ENCODE measurements at regions not wholly inside any gene's neighbourhood (a gene's known extent, or its start where the extent isn't known, plus 50 kb on each side); places are given as distances from the start of the nearest gene placed in this dataset.

DNA sequence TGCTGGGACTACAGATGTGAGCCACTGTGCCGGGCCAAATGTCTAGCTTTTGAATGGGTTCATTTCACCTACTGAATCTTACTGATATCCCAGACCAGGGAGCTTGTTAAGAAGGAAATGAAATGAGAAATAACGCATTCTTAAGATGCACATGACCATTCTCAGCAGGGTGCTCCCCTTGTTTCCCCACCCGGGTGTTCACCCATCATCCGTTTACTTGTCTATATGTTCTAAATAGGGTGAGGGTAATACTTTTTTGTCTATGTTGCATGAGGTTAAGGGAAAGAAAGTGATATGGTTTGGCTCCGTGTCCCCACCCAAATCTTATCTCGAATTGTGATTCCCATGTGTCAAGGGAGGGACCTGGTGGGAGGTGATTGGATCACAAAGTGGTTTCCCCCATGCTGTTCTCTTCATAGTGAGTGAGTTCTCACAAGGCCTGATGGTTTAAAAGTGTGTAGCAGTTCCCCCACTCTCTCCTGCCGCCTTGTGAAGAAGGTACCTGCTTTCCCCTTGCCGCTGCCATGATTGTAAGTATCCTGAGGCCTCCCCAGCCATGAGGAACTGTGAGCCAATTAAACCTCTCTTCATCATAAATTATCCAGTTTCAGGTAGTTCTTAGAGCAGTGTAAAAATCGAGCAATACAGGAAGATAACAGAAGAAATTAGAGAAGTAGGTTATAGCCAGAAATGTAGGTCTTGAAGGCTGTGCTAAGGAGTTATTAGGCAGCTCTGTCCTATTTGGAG, 129.1 kb downstream of the DDX1 start:
- no peak for DNase-seq

DNA sequence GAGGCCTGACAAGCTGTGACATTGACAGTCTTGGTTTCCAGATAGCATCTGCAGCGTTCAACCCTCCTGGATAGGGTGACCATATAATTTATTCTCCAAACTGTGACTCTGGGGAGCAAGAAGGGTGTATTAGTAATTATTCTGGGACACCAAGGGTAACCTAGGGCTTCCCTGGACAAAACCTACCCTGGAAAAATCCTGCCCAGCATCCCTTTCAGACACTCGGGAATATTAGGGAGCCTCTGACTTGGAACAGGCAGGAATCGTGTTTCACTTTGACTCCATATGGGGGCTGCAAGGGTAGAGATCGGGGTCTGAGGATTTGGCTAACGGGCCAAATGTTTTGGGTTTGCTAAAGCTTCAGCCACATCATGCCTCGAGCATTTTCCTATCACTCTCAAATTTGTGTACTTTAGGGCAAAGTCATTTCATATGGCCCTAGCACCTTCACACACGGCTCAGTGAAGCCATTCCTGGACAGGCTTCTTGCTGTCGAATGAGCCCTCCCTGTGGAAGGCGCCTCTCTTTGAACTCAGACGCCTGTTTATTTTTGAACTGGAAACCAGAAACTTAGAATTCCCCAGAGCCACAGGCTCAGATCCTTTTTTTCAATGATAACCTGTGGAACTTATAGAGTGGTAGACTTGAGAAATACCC, 129.9 kb downstream of the DDX1 start:
- DNase-seq: no peak

DNA sequence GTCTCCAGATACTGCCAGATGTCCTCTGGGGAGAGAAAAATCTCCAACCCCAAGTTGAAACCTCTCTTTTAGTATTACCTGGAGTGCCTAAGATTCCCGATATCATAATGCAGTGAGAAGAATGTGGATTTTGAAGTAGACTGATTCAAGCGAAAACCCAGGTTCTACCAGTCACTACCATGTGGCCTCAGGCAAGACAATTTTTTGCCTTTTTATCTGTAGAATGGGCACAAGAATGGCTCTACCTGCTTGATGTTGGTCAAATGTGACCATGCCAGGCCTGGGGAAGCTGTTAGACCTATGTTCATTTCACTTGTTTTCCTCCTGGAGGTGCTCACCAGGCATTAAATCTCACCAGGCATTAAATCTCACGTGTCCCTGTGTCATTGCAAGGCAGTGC, 131.3 kb downstream of the DDX1 start:
- no peak for DNase-seq

DNA sequence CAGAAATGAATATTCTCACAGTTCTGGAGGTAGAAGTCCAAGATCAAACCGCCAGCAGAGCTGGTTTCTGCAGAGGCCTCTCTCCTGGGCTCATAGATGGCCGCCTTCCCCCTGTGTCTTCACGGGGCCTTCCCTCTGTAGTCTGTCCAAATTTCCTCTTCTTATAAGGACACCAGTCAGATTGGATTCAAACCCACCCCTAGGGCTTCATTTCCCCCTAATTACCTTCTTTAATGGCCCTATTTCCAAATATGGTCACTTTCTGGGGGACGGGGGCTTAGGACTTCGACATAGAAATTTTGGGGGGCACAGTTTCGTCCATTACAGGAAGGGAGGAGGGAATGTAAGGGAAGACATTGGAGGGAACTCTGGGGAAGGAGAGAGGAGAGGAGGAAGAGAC, 132.6 kb downstream of the DDX1 start:
- no peak for DNase-seq

DNA sequence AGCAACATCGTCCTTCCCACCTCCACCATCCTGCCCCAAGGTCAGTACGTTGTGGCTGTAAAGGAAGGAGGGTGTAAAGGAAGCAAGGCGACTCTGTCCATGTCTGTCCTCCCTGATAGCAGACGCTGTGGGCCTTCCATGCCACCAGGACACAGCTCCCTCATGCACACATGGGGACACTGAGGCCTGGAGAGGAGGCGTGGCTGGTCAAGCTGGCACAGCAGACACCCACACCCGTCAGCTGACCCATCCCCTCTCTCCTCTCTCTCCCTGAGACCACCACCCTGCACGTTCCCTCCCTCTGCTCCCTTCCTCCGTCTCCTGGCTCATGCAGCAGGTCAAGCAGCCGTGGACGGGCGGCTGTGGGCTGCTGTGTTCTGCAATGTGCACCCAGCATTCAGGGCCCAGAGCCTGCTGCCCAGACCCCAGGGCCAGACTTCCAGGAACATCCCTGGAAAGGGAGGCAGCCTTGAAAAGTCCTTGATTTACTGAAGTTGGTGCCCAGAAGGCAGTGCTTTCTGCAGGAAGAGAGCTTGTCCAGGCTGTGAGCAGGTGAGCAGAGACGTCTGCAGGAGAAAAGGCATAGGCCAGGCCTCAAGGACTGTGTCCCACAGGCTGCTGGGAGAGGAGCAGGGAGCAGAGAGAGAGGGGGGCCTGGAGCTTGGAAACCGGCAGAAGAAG, 133.6 kb downstream of the DDX1 start:
- no peak for DNase-seq

DNA sequence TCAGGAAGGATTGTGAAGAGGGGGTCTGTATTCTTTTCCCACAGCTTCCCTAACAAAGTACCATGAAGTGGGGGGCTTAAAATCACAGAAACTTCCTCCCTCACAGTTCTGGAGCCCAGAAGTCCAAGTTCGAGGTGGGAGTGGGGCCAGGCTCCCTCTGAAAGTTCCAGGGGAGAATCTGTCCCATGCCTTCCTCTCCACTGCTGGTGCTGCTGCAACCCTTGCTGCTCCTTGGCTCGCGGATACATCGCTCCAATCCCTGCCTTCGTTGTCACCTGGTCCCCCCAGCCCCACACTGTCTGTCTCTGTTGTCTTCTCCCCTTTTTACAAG, 134.1 kb downstream of the DDX1 start:
- DNase-seq: no peak

DNA sequence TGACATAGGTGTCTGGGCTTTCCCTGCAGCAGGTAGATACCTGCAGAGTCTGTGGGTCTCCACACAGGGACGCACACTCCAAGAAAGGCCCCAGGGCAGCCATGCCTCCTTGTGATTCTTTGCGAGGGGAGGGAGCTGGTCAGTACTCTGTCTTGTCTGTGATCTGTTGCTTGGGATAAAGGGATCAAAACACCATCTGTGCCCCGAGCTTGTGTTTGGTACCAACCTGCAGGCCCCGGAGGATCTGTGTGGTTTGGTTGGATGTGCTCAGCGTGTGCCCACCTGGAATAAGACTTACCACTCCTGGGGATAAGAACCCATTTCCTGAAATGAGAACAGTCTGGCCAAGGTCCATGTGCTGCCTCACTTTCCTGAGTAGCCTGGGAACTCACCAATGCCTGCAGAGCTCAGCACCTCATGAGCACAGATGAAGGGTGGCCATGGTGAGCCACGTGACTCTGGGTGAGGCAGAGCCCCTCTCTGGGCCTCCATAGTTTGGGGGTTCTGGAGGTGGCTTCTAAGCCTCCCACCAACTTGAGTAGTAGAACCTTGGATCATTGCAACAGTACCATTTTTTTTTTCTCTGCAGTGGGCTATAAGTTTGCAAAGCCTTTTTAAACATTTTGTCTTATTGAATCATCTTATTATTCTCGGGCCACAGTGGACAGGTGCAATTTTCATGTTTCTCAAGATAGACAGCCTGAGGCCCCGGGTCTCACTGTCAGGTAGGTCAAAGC, 134.8 kb downstream of the DDX1 start:
- DNase-seq: no peak

DNA sequence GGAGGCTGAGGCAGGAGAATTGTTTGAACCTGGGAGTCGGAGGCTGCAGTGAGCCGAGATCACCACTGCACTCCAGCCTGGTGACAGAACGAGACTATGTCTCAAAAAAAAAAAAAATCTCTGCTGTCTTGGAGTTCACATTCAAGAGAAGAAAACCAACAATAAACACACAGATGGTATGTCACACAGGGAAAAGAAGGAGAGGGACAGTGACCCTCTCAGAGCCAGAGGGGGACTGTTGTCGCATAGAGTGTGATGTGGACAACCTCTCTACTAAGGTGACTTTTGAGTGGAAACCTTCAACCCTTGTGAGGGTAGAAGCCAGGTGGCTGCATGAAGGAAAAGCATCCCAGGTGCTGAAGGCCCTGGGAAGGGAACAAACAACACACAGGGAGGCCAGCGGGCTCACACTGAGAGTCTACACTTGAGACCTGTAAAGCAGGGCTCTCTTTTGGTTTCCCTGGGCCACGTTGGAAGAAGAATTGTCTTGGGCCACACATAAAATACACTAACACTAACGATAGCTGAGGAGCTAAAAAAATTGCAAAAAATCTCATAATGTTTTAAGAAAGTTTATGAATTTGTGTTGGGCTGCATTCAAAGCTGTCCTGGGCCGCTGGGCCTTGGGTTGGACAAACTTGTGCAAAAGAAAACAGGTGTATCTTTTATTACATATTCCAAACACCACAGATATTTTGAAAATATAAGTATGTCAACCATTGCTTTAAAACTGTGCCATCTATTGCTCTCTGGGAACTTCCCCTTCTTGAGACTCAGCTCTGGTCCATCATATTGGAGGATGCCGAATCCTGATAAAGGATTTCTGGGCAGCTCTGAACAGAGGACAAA, 136.0 kb downstream of the DDX1 start:
- DNase-seq: no peak

DNA sequence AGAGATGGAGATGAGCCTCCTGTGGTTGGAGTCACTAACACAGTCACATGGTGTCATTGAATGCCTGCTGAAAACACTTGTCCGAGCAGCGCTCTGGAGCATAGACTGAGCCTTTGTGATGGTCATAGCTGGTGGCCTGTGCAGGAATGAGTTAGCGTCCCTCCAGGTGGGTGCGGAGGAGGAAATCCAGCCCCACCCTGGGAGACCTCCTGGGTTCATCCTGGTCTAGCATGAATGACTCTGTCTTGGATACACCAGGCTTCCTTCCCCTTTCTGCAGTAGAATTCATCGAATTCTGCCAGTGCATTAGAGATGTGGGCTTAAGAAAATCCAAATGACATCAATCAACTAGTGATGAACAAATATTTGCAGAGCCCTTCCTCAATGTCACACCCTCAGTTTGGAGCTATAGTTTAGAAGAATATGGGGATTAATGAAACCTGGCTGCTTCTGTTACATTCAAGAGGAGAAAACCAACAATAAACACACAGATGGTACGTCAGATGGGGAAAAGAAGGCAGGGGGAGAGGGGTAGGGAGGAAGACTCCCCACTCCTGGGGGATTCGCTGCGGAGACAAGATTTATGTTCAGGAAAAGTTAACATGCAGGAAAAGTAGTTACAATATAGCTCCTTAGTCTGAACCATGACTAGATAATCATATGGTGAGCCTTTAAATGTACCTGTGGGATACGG, 136.7 kb downstream of the DDX1 start:
- no peak for DNase-seq

DNA sequence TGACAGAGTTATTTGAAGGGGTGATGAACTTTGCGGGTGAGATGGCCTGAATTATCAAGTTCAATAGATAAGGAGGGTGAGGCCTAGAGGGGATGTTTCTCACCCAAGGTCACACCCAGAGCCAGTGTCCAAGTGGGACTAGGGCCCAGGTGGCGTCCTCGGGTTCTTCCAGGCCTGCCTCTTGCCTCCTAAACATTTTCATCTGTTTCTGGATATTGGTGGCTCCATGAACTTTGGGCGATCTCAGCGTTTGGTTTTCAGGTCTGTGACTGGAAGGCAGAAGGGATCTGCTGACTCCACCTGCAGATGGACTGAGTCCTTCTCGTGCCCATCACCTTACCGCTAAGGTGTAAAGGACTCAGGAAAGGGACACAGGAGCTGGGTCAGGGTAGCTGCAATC, 137.3 kb downstream of the DDX1 start:
- DNase-seq: no peak

DNA sequence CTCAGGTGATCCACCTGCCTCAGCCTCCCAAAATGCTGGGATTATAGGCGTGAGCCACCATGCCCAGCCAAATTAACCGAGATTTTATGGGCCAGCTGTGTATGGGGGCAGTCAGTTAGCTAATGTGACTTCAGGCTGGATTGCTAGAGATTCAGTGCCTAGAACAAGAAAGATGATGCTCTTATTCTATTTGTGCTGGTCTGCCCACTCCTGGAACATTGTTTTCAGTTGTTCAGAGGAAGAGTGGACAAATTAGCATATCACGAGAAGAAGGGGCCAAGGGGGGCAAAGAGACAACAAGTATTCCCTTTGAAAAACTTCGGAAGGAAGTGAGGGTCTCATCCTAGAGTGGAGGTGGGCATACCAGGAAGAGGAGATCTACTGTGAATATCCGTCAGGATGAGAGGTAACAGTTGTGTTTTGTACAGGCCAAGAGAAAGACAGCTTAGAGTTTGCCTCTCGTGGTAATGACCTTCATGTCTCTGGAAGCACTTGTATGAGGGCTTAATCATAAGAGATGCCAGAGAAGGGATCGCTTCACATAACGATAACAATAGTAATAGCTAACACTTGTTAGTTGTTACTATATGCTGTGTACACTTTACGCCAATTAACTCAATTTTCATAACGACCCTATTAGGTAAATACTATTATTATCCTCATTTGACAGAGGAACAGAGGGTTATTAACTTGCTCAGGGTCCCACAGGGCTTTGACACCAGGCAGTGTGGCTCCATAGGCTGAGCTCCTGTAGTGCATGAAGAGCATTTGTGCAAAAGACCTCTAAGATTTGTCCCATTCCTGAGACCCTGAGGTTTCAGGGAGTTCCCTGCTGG, 138.3 kb downstream of the DDX1 start:
- no peak for DNase-seq

DNA sequence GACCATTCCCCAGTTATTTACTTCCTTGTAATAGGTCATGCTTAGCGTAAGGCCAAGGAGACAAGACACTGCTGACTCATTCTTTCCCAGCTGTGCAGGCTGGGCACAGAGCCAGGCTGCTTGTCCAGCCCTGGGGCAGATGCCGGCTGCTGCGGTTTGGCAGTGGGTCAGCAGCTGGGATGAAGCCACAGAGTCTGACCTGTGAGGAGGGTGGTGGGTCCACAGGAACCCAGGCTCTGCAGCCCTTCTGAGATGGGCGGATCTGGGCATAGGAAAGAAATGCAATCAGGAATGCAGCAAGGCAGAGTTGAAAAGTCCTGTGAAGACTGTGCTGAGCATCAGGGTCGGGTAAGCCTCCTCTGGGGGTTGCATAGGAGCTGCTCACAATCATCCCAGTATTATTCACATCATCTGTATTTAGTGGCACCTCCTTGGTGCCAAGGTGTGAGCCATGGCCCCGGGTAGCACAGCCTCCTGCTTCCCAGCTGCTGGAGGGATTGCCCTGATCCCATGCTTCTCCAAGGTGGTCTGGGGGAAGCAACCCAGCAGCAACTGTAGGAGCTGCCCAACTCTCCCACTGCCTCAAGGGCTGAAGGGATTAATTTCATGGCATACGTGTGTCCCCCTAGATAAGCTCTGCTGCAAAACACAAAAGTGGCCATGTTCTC, 139.0 kb downstream of the DDX1 start:
- peak; percentile 91 for DNase-seq

DNA sequence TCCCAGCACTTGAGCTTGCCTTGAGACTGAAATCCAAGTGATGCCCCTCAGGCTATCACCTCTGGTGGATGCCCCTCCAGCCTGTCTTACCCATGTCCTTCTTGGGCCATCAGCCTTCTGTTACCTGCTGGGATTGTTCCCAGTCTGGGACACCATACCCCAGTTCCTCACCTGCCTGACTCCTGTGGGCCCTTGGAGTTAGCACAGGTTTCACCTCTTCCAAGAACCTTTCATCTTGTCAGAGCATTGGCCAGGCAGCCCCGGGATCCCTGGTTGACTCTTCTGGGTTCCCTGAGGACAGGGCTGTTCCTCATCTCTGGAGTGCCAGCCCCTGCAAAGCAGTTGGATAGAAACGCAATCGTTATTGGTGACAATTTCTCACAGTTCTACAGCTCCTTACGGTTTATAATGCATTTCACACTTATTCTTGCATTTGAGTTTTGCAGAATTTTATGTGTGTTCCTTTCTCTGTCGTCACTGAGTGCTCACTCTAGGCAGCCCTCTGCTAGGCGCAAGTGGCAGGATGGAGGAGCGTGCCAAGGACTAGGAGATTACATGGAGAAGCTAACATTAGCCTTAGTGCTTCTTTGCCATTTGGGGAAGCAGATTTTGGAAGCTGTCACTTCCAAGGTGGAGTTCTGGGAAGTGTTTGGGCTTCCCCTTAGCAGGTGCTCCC, 139.7 kb downstream of the DDX1 start:
- no peak for DNase-seq

DNA sequence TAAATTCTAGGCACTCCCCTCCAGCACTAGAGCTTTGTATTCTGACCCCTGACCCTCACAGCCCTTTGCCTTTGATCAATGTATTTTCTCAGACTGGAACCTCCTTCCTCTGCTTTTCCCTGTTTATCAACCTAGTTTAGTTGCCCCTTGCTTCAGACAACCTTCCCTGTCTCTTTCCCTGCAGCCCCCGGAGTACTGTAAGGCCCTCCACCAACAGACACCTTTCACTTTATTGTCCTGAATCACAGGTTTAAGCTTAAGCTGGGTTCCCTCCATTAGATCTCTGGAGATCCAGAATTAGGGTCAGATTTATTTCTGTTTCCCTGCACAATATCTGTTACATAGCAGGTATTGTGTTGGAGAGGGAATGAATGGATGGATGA, 140.2 kb downstream of the DDX1 start:
- DNase-seq: no peak

DNA sequence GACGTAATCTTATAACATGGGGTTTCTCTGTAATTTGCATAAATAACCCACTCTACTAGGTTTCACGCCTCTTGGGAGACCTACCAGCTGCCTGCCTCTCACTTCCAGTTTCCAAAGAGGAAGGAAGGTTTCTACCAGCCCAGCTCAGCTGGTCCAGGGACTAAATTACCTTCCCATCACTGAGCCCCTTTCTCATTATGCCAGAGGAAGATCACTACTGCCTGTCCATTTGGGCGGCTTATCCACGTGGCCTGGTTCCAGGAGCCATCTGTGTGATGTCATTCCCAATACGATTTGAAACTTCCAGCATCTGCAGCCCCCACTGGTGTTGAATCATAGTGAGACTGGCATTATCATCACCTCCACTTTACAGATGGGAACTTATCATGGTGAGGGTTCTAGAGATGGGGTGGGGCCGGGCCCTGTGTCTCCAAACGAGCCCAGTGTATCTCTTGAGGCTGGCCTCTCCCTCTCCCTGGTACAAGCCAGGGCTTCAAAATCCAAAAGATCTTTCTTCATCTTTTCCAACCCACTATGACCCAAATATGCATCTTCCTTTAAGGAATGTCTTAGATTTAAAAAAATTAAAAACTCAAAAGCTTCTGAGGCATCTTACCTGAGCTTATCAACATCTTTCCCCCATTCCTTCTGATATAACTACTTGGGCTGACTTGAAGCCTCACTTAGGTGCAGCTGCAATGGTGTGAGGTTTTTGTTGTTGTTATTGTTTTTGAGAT, 140.8 kb downstream of the DDX1 start:
- no peak for DNase-seq

DNA sequence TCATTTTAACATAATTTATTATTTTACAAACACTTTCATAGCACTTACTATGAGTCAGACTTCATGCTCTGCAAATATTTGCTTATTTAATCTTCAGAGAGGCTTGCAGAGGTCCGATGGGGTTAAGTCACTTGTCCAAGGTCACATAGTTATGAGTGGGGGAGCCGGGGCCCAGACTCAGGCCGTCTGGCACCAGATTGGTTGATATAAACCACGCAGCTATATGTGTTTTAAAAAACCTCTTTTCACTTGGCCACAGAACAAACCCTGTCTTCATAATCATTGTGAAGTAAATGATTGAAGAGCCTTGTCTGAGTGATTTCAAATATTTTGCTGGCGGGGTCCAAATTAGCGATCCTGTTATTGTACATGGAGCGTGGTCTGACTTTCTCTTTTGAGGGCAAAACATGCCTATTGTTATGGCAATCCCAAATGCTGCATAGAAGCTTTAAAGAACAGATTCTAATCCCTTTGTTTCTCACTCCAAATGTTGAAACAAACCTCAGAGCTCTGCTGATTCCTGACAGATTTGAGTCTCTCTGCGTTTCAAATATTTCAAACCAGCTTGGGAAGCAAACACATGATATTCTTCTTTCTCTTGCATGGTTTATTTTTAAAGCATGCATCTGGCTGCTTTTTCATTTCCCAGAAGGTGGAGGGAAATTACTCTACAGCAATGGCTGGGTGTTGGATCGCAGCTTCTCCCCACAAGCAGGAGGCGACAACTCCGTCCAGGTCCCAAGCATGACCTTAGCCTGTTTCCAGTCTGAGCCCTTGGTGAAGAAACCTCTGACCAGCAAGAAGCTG, 142.4 kb downstream of the DDX1 start:
- no peak for DNase-seq

DNA sequence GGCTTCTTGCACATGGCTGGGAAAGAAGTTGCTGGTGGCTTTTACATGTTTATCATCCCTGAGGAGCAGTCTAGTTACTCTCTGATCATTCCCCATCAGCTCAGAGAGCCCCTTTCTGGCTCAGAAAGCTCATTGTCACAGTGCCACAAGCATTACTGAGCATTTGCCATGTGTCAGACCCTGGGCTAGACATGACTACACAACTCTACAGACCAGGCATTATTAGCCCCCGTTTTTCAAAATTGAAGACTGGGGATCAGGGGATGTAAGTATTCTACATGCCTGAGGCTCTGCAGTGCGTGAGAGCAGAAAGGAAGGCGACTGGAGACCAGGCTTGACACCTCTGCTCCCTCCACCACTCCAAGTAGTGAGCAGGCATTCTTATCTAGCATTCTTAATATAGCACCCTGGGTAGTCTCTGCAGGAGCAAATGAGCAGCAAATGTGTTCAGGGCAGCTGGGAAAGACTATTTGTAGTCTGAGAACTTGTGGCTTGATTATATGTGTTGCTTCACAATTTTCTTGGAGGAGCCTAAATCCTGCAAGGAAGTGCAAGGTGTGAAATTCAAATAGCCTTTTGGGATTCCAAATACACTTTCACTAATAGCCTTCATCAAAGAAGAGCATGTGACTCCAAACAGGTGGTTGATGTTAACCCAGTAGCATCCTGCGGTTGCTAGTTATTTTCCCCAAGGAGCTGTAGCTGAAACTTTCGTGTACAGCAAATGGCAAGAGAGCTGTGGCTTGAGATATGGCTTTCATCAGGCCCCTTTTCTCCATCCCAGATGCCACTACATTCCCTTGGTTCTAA, 143.2 kb downstream of the DDX1 start:
- DNase-seq: no peak

All from right hindlimb (tissue), 1 donor.